Lower leg skin (tissue), 4 donors: ENCODE measurements at regions not wholly inside any gene's neighbourhood (a gene's known extent, or its start where the extent isn't known, plus 50 kb on each side); places are given as distances from the start of the nearest gene placed in this dataset.

Experiments
- DNase-seq, 2 donors: peaks; one replicate each; pipeline ENCODE4 v3.0.0-alpha.2; 2019; ENCODE audit warnings: low spot score in 2 of 2
- H3K4me3 ChIP-seq: fragments of 200-600 bp; sonication (generic); 2 replicates; pipeline ENCODE4 v1.5.1; 2017; ENCODE audit warnings: mild to moderate bottlenecking, low read depth; ENCODE audit not compliant: poor library complexity, severe bottlenecking
- POLR2A ChIP-seq, 2 donors: fragments of 450-650 bp; IDR thresholded peaks; one replicate each; pipeline ENCODE4 v1.6.1; 2016 to 2017; ENCODE audit warnings: antibody characterized with exemption in 2 of 2, mild to moderate bottlenecking in 1 of 2, moderate library complexity in 1 of 2
- WGBS, 2 donors: methylation state at CpG; one replicate each; pipeline ENCODE4 v1.1.5; 2018; 5-methylcytosine and 5-hydroxymethylcytosine counted together
- intact Hi-C: fragments of 100-400 bp; cut with DNase I; formaldehyde crosslinking; loops from one replicate; pipeline ENCODE4 v1.15.0; 2023; ENCODE audit warnings: low total_unique reads
- TF ChIP-seq, protein P1 (sequence below), 3 donors: fragments of 450-650 bp; IDR thresholded peaks; one replicate each; pipeline ENCODE4 v1.5.1; 2016; ENCODE audit warnings: antibody characterized with exemption in 3 of 3, mild to moderate bottlenecking in 3 of 3, moderate library complexity in 2 of 3

DNA sequence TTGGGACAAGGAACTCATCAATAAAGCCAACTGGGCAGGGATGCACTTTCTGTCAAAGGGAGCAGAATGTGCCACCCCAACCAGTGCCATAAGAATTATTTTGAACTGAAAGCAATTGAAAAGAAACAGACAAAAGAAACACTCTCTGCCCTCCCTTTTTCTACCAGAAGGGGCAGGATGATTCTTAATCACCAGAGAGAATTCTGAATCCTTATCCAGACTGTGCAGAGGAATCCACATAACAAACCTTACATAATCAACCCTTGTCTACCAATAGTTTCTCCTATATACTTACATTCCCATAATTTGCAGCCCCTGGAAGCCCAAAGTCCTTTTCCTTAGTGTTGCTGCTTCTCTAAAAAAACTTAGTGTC lies 520.7 kb upstream of the NBEA start:
- no peak for DNase-seq
- H3K4me3 ChIP-seq, result no peak overlapping the region
- TF ChIP-seq, protein P1, sequence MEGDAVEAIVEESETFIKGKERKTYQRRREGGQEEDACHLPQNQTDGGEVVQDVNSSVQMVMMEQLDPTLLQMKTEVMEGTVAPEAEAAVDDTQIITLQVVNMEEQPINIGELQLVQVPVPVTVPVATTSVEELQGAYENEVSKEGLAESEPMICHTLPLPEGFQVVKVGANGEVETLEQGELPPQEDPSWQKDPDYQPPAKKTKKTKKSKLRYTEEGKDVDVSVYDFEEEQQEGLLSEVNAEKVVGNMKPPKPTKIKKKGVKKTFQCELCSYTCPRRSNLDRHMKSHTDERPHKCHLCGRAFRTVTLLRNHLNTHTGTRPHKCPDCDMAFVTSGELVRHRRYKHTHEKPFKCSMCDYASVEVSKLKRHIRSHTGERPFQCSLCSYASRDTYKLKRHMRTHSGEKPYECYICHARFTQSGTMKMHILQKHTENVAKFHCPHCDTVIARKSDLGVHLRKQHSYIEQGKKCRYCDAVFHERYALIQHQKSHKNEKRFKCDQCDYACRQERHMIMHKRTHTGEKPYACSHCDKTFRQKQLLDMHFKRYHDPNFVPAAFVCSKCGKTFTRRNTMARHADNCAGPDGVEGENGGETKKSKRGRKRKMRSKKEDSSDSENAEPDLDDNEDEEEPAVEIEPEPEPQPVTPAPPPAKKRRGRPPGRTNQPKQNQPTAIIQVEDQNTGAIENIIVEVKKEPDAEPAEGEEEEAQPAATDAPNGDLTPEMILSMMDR (IDR thresholded peaks at IDR 0.05), result no peak
- no peak for TF ChIP-seq POLR2A (IDR thresholded peaks at IDR 0.05)
- intact Hi-C loops, result no loop called here

DNA sequence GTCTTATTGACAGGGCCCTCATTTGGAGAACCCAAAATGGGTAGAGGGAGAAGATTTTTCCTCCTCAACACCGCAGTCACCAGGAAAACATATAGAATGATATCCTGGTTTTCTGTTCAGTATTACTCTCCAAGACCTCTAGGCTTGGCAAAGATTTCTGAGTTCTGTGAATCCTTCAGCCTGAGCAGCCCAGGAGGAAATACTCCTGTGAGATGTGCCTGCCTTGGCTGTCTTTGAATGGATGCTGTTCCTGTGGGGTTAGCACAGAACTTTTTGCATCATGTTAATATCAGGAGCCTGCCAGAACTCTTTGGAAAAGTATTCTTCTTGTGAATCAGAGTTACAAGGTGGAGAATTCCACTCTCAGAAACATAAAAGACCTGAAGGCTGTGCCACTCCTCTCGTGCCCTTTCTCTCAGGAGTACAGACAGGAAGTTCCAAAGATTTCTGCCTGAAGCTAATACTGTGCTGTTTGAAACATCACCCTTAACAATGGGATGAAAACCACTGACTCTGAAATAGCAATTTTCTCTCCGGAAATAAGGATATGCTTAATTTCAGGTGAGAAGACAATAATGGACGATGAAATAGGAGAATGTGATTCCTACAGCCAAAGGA lies 520.1 kb upstream of the NBEA start:
- no peak overlapping the region for H3K4me3 ChIP-seq
- DNase-seq, result no peak
- TF ChIP-seq, protein P1 (IDR thresholded peaks at IDR 0.05), result no peak
- TF ChIP-seq POLR2A (IDR thresholded peaks at IDR 0.05), result no peak
- intact Hi-C loops, result no loop called here
- 44 to 62% methylated on average over 4 of the region's 4 CpGs for WGBS, 2 donors

DNA sequence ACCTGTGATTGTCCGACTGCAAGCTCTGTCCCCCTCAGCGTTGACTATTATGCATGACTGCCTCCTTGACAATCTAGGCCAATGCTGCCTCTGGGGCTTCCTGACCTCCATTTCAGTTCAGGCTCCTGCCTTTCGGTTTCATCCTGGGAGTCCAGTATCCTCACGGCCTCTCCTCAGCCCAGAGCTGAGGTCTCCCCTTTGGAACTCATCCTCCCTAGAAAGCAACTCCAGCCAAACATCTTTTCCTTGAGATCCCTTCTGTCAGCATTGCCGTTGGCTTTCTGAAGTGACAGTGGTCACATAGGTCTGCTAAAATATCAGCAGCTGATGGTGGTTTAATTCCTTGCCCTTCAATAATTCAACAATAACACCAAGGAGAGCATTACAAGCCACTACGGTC lies 519.1 kb upstream of the NBEA start:
- TF ChIP-seq, protein P1 (IDR thresholded peaks at IDR 0.05), result no peak
- TF ChIP-seq POLR2A (IDR thresholded peaks at IDR 0.05), result no peak
- intact Hi-C loops, result no loop called here
- no peak for DNase-seq
- no peak overlapping the region for H3K4me3 ChIP-seq
- 91 to 96% methylated on average over 6 of the region's 6 CpGs for WGBS, 2 donors

DNA sequence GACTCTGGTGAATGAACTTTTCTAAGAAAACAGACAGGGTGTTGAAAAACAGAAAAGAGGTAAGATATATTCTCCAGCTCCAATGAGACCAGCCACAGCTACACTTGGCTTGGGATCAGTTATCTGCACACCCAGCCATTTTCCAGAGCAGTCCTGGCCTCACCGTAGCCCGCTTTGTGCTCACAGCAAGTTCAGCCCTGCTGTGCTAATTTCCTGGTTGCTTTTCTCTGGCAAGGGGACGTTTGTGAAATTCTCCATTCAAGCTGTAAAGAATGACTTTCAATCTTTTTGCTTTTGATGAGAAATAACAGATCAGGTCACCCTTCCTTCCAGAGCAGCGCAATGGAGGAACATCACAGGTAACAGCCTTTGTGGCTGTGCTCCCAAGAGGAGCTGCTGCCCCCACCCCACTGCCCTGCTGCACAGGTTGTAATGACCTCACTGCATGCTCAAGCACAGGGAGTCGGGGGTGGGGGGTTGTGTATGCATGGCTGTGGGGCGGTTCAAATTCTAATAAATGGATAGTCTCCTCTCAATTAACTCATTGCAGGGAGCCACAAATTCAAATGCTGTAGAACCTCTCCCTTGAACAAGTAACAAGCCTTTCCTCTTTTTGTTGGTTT lies 516.6 kb upstream of the NBEA start:
- WGBS, 2 donors, result 74 to 77% methylated on average over 6 of the region's 6 CpGs
- TF ChIP-seq, protein P1 (IDR thresholded peaks at IDR 0.05), result no peak
- TF ChIP-seq POLR2A (IDR thresholded peaks at IDR 0.05), result no peak
- intact Hi-C loops, result no loop called here
- DNase-seq, result no peak
- no peak overlapping the region for H3K4me3 ChIP-seq

DNA sequence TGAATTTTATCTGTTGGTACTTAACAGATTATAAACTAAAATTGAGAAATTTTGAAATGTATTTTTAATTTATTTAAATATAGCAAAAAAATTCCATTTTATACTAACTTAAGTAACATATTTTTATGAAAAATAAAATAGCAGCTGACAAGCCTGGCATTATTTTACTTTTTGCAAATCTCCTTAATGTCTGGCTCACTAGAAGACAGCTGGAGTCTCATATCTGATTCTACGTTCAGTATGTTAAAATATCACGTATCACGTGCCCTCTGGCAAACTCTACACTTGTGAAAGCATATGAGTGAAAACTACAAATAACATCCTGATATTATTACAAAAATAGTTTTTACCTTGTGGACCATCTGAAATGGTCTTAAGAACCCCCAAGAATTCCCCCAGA lies 513.2 kb upstream of the NBEA start:
- 68 to 70% methylated on average over 3 of the region's 3 CpGs for WGBS, 2 donors

More for the DNA sequence above, 513.2 kb upstream of the NBEA start:
- intact Hi-C loops, result no loop called here
- no peak overlapping the region for H3K4me3 ChIP-seq
- DNase-seq, result no peak
- no peak for TF ChIP-seq POLR2A (IDR thresholded peaks at IDR 0.05)
- TF ChIP-seq, protein P1 (IDR thresholded peaks at IDR 0.05), result no peak
